ENCODE measurements at regions not wholly inside any gene's neighbourhood (a gene's known extent, or its start where the extent isn't known, plus 50 kb on each side); places are given as distances from the start of the nearest gene placed in this dataset.

GRCh38 chr2:104933151-104933917, 79.4 kb downstream of the POU3F3 start:
- H2AFZ ChIP-seq (replicated peaks; ENCODE audit: low read length, poor library complexity), result no peak overlapping the region
- H3K79me1 ChIP-seq (ENCODE audit: low read depth in 1 of 2, low read length in 2 of 2), result no peaks in the 10 kb centered on the region
- H2BK5ac ChIP-seq (ENCODE audit: low read depth, low read length, poor library complexity, severe bottlenecking), result no peak overlapping the region
- no peak overlapping the region for H3K27ac ChIP-seq (ENCODE audit: insufficient read depth, low read length)
- dilution Hi-C loops (cut with HindIII; ENCODE audit: low sequenced_read_pairs, unreplicated experiment) (no loop called here), intact Hi-C loops (cut with micrococcal nuclease) (no loop called here), in situ Hi-C loops (cut with MboI; ENCODE audit: low sequenced_read_pairs) (no loop called here)
- no peak overlapping the region for H4K8ac ChIP-seq (ENCODE audit: low read depth in 2 of 2, low read length in 2 of 2)
- no peaks in the 10 kb centered on the region; the same call in 1 of the 2 replicates for H3K27me3 ChIP-seq (ENCODE audit: control insufficient read depth, insufficient read depth, low read length)
- no peak overlapping the region for H3K4me3 ChIP-seq (ENCODE audit: insufficient read depth, low read depth, low read length)
- ATAC-seq (ENCODE audit: low read depth) (no peak), DNase-seq (no peak)
- H3K36me3 ChIP-seq (ENCODE audit: control insufficient read depth, insufficient read depth, low read length), result no peaks in the 10 kb centered on the region
- no peak overlapping the region for H3K14ac ChIP-seq (replicated peaks; ENCODE audit: low read depth, low read length)
- no peak for TF ChIP-seq CEBPB (IDR thresholded peaks at IDR 0.05; ENCODE audit: low read depth, low read length)
- TF ChIP-seq CHD1 (IDR thresholded peaks at IDR 0.05; ENCODE audit: low read depth, low read length), result no peak
- TF ChIP-seq MXI1 (IDR thresholded peaks at IDR 0.05; ENCODE audit: borderline replicate concordance, low read depth, low read length), result no peak
- TF ChIP-seq MAZ (IDR thresholded peaks at IDR 0.05; ENCODE audit: borderline replicate concordance, low read depth, low read length), result no peak
- TF ChIP-seq RAD21 (IDR thresholded peaks at IDR 0.05; ENCODE audit: low read length), result no peak
- TF ChIP-seq ELK1 (IDR thresholded peaks at IDR 0.05; ENCODE audit: borderline replicate concordance, low read depth, low read length), result no peak
- TF ChIP-seq SMC3 (IDR thresholded peaks at IDR 0.05; ENCODE audit: low read depth, low read length), result no peak
- TF ChIP-seq RFX5 (IDR thresholded peaks at IDR 0.05; ENCODE audit: low read depth, low read length), result no peak
- TF ChIP-seq USF2 (IDR thresholded peaks at IDR 0.05; ENCODE audit: low read depth, low read length), result no peak
- TF ChIP-seq MAFK (IDR thresholded peaks at IDR 0.05; ENCODE audit: low read depth, low read length), result no peak
- TF ChIP-seq NFE2L2 (IDR thresholded peaks at IDR 0.05; ENCODE audit: low read depth, low read length), result no peak
- no peak for TF ChIP-seq FOS (IDR thresholded peaks at IDR 0.05; ENCODE audit: low read depth, low read length)
- TF ChIP-seq CTCF (conservative IDR thresholded peaks at IDR 0.05; ENCODE audit: low read depth, low read length), result no peak
- no peak for TF ChIP-seq BHLHE40 (IDR thresholded peaks at IDR 0.05; ENCODE audit: low read depth, low read length)
- TF ChIP-seq POLR2A (IDR thresholded peaks at IDR 0.05; ENCODE audit: low read depth, low read length), result no peak
- TF ChIP-seq RCOR1 (IDR thresholded peaks at IDR 0.05; ENCODE audit: insufficient replicate concordance, low read length), result no peak
- H3K4ac ChIP-seq (ENCODE audit: low read depth, low read length), result no peak overlapping the region
- H4K20me1 ChIP-seq (ENCODE audit: insufficient read depth, low read length), result no peaks in the 10 kb centered on the region
- ChIA-PET CTCF (interaction anchor here (0.6 kb wide), 1 partner anchor 147 kb away, joined by 3 read pairs; no protein-coding TSS in a partner anchor), POLR2A (ENCODE audit: unreplicated experiment) (no interaction called here)
- no peak overlapping the region for H4K91ac ChIP-seq (ENCODE audit: insufficient read depth, low read depth, low read length)
- no peak overlapping the region for H3K18ac ChIP-seq (ENCODE audit: low read depth, low read length)
- no peak overlapping the region for H2BK15ac ChIP-seq (ENCODE audit: low read depth, low read length)
- H3K9me1 ChIP-seq (ENCODE audit: insufficient read depth, low read length), result no peaks in the 10 kb centered on the region
- no TSS peak for BruUV-seq (replicated peaks)
- no peak overlapping the region for H3K56ac ChIP-seq (ENCODE audit: extremely low read depth, insufficient read depth, low read length)
- 94% methylated on average over 3 of the region's 9 CpGs; no CpG with 5 or more reads in 1 of the 2 experiments for WGBS, 2 experiments (ENCODE audit: extremely low coverage in 2 of 2, insufficient read length in 1 of 2)
- H2BK120ac ChIP-seq (ENCODE audit: low read depth, low read length), result no peak overlapping the region
- no peak overlapping the region for H3K4me2 ChIP-seq (ENCODE audit: low read depth, low read length)
- no peaks in the 10 kb centered on the region for H3K9me3 ChIP-seq (ENCODE audit: control insufficient read depth, insufficient read depth, low read length)
- no peak overlapping the region for H2AK5ac ChIP-seq (ENCODE audit: low read depth, low read length)
- no peak overlapping the region for H2BK20ac ChIP-seq (ENCODE audit: low read depth, low read length)
- H3K23ac ChIP-seq (ENCODE audit: low read depth, low read length), result no peak overlapping the region
- H3K9ac ChIP-seq (ENCODE audit: low read depth, low read length), result no peak overlapping the region
- H4K5ac ChIP-seq (ENCODE audit: low read depth, low read length), result no peak overlapping the region
- no peak overlapping the region for H2AK9ac ChIP-seq (replicated peaks; ENCODE audit: low read depth, low read length, poor library complexity)
- no peaks in the 10 kb centered on the region for H3K4me1 ChIP-seq (ENCODE audit: control insufficient read depth, insufficient read depth, low read length)
